Activated naive CD4-positive, alpha-beta T cell treated with Interleukin-2 at 50 U/mL for 16 hours (primary cell): ENCODE measurements at regions not wholly inside any gene's neighbourhood (a gene's known extent, or its start where the extent isn't known, plus 50 kb on each side); places are given as distances from the start of the nearest gene placed in this dataset.

Experiments used
- DNase-seq: peaks from one replicate; pipeline ENCODE4 v3.0.0-alpha.2; 2020

- no peak for DNase-seq
Observed at GRCh38 chr9:115966660-115967059, 186.9 kb upstream of the PAPPA start.

- DNase-seq: no peak
Observed at GRCh38 chr9:115969096-115969495, 184.5 kb upstream of the PAPPA start.

- DNase-seq: no peak
Observed at GRCh38 chr9:115972362-115972761, 181.2 kb upstream of the PAPPA start.

GRCh38 chr9:115972843-115973595 lies 180.6 kb upstream of the PAPPA start:
- DNase-seq: no peak

- no peak for DNase-seq
Observed at GRCh38 chr9:115976781-115977180, 176.8 kb upstream of the PAPPA start.

GRCh38 chr9:115978091-115978490 lies 175.5 kb upstream of the PAPPA start:
- DNase-seq: no peak

- DNase-seq: no peak
Observed at GRCh38 chr9:115978659-115979096, 174.9 kb upstream of the PAPPA start.

GRCh38 chr9:115980054-115980453 lies 173.5 kb upstream of the PAPPA start:
- no peak for DNase-seq

- DNase-seq: no peak
Observed at GRCh38 chr9:115980502-115980901, 173.1 kb upstream of the PAPPA start.

- DNase-seq: no peak
Observed at GRCh38 chr9:115980976-115981375, 172.6 kb upstream of the PAPPA start.

- no peak for DNase-seq
Observed at GRCh38 chr9:115983366-115983765, 170.2 kb upstream of the PAPPA start.

GRCh38 chr9:115985657-115986056 lies 167.9 kb upstream of the PAPPA start:
- DNase-seq: no peak

GRCh38 chr9:115986508-115986907 lies 167.1 kb upstream of the PAPPA start:
- no peak for DNase-seq

GRCh38 chr9:115988701-115989100 lies 164.9 kb upstream of the PAPPA start:
- DNase-seq: no peak

GRCh38 chr9:115989831-115990230 lies 163.8 kb upstream of the PAPPA start:
- DNase-seq: no peak

GRCh38 chr9:115992834-115993233 lies 160.8 kb upstream of the PAPPA start:
- no peak for DNase-seq

GRCh38 chr9:115997923-115998322 lies 155.7 kb upstream of the PAPPA start:
- no peak for DNase-seq

GRCh38 chr9:115998666-115999065 lies 154.9 kb upstream of the PAPPA start:
- no peak for DNase-seq

GRCh38 chr9:115999498-115999897 lies 154.1 kb upstream of the PAPPA start:
- DNase-seq: no peak

GRCh38 chr9:116000748-116001329 lies 152.8 kb upstream of the PAPPA start:
- no peak for DNase-seq

GRCh38 chr9:116002181-116002580 lies 151.4 kb upstream of the PAPPA start:
- DNase-seq: no peak

- no peak for DNase-seq
Observed at GRCh38 chr9:116002624-116003023, 151.0 kb upstream of the PAPPA start.

GRCh38 chr9:116003397-116003796 lies 150.2 kb upstream of the PAPPA start:
- DNase-seq: no peak

- no peak for DNase-seq
Observed at GRCh38 chr9:116005205-116005604, 148.4 kb upstream of the PAPPA start.

- no peak for DNase-seq
Observed at GRCh38 chr9:116007824-116008223, 145.8 kb upstream of the PAPPA start.
